GM18519 (cell line): ENCODE measurements at regions not wholly inside any gene's neighbourhood (a gene's known extent, or its start where the extent isn't known, plus 50 kb on each side); places are given as distances from the start of the nearest gene placed in this dataset.
"Not testable (repeated sequence)": the region's sequence is repeated elsewhere in the genome, so short reads cannot be mapped to it uniquely, and the experiment has no call there.

Experiments
- ATAC-seq: cut with Tn5 transposase; IDR thresholded peaks from one replicate; pipeline ENCODE4 v1.9.1; 2021; ENCODE audit warnings: mild to moderate bottlenecking, moderate library complexity; ENCODE audit not compliant: unreplicated experiment, low FRiP score

GRCh38 chr9:108766626-108767161 is 89.1 kb downstream of the ACTL7B start:
- no peak for ATAC-seq

- ATAC-seq = no peak
Observed at GRCh38 chr9:108765265-108765664, 90.5 kb downstream of the ACTL7B start.

- ATAC-seq = no peak
Observed at GRCh38 chr9:108762348-108763055, 93.3 kb downstream of the ACTL7B start.

- no peak for ATAC-seq
Observed at GRCh38 chr9:108761655-108762347, 94.0 kb downstream of the ACTL7B start.

- no peak for ATAC-seq
Observed at GRCh38 chr9:108760841-108761240, 94.9 kb downstream of the ACTL7B start.

- no peak for ATAC-seq
Observed at GRCh38 chr9:108759835-108760234, 96.0 kb downstream of the ACTL7B start.

GRCh38 chr9:108759399-108759798 is 96.4 kb downstream of the ACTL7B start:
- ATAC-seq = no peak

- no peak for ATAC-seq
Observed at GRCh38 chr9:108756746-108757490, 98.9 kb downstream of the ACTL7B start.

GRCh38 chr9:108755979-108756378 is 99.8 kb downstream of the ACTL7B start:
- ATAC-seq = peak; percentile 93

- ATAC-seq = no peak
Observed at GRCh38 chr9:108751369-108751768, 104.4 kb downstream of the ACTL7B start.

- no peak for ATAC-seq
Observed at GRCh38 chr9:108750661-108751215, 105.0 kb downstream of the ACTL7B start.

- no peak for ATAC-seq
Observed at GRCh38 chr9:108748776-108749175, 107.0 kb downstream of the ACTL7B start.

GRCh38 chr9:108746864-108747263 is 108.9 kb downstream of the ACTL7B start:
- no peak for ATAC-seq

- ATAC-seq = no peak
Observed at GRCh38 chr9:108746001-108746400, 109.8 kb downstream of the ACTL7B start.

GRCh38 chr9:108744641-108745040 is 111.1 kb downstream of the ACTL7B start:
- no peak for ATAC-seq

- no peak for ATAC-seq
Observed at GRCh38 chr9:108743901-108744371, 111.8 kb downstream of the ACTL7B start.

- no peak for ATAC-seq
Observed at GRCh38 chr9:108743416-108743815, 112.4 kb downstream of the ACTL7B start.

GRCh38 chr9:108742191-108742590 is 113.6 kb downstream of the ACTL7B start:
- ATAC-seq = no peak

- not testable (repeated sequence) for ATAC-seq
Observed at GRCh38 chr9:108731292-108731691, 124.5 kb downstream of the ACTL7B start.

- ATAC-seq = no peak
Observed at GRCh38 chr9:108727580-108728111, 128.1 kb downstream of the ACTL7B start.
